HS-5 (cell line): ENCODE measurements at regions not wholly inside any gene's neighbourhood (a gene's known extent, or its start where the extent isn't known, plus 50 kb on each side); places are given as distances from the start of the nearest gene placed in this dataset.
"Not testable (repeated sequence)": the region's sequence is repeated elsewhere in the genome, so short reads cannot be mapped to it uniquely, and the experiment has no call there.

Experiments
- DNase-seq: peaks from one replicate; pipeline ENCODE4 v3.0.0-alpha.2; 2012; ENCODE audit warnings: low read depth

DNA sequence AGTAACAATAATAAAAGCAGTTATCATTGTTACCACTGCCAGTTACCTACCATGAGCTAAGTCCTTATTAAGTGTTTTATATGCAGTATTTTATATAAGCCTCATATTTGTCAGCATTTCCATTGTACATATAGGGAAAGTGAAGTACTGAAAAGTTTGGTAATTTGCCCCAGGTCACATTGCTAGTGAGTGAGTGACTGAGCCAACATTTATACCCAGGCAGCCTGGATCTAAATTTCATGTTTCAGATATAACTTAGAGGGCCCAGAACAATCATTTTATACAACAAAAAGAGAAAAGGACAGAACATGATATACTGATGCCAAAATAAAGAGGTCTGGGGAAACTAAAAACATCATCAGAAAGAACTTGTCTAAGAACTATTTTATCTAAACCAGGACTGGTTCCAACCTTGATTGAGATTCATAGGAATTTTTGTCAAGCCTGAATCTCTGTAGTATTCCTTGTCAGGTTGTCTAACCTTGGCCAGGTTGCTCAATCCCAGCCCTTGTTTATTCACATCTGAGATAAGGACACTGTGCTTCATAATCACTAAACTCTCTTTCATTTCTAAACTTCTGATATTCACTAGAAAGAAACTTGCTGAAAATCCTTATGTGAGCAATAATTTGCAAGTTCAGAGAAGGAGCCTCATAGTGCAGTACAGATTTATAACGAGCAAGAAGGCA lies 308.2 kb downstream of the IPMK start:
- DNase-seq = no peak

DNA sequence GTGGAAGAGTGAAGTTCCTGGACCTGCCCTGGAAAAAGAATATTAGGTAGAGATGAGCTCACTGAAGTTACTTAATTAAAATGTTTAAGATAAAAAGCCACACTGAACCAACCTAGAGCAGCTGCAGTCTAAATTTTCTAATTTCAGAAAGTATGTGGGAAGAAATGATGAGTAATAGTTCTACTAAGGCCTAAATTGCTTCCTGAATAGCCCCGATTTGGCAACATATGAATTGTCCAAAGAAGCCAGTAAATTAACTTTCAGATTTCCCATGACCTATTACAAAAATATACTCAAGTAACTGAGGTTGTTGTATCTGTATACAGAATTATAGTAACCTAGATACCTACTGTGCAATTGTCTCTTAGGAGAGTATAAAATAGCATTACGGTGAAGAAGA lies 312.6 kb downstream of the IPMK start:
- DNase-seq = no peak

- DNase-seq = no peak
These were observed 315.0 kb downstream of the IPMK start for GRCh38 chr10:57952741-57953140.

DNA sequence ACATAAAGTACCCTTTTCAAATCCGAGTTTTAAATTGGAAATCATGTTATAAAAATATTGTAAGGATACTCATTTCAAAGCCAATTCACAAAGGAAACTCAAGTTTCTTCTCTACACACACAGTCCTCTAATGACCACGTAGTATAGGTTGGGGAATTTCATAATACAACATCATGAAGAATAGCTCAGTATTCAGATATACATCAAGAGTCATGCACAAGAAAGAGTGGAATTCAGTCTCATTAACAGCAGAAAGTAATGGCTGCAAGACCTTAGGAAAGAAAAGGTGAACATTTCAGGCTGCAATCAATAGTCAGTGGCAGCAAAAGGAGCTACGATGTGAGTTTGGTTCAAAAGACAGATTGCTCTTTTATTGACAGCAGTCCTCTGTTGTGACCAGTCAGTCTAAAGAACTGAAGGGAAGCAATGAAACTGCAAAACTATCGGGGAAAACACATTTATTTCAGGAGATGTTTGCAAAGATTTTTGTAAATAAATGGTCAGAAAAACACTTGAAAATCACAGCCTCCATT lies 317.2 kb downstream of the IPMK start:
- DNase-seq = no peak

GRCh38 chr10:57948796-57949195 lies 318.9 kb downstream of the IPMK start:
- no peak for DNase-seq

- DNase-seq = no peak
These were observed 320.9 kb downstream of the IPMK start for GRCh38 chr10:57946833-57947232.

GRCh38 chr10:57943701-57944100 lies 324.0 kb downstream of the IPMK start:
- DNase-seq = no peak

DNA sequence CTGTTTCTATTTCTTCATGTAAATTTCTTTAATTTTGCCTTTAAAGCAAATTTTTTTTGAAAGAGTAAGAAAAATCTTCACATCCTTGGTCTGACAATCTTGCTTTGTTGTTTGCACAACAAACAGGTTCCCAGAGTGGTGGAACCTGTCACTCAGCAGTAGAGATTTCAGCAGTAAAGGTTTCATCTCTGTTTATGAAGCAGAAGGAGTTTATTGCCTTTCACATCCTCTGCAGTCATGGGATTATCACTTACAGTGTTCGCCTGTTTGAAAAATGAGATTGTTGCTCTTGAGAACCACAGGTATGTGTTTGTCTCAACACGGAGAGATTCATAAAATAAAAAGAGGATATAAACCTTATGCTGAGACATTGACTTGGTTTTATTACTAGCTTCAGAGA lies 342.6 kb downstream of the IPMK start:
- no peak for DNase-seq

GRCh38 chr10:57921140-57921539 lies 346.6 kb downstream of the IPMK start:
- no peak for DNase-seq

DNA sequence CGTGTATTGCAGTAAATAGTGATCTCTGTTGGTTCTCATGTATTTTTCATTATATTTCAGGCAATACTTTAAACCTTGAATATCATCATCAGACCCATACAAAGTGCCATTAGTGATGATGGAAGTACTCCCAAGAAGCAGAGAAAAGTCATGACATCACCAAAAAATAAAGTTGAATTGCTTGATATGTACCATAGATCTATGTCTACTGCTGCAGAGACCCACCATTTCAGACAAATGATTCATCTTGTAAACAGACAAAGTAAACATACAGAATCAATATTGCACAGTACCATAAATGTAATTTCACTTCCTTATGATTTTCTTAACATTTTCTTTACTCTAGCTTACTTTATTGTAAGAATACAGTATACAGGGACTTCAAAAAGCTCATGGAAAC lies 347.8 kb downstream of the IPMK start:
- DNase-seq = no peak

DNA sequence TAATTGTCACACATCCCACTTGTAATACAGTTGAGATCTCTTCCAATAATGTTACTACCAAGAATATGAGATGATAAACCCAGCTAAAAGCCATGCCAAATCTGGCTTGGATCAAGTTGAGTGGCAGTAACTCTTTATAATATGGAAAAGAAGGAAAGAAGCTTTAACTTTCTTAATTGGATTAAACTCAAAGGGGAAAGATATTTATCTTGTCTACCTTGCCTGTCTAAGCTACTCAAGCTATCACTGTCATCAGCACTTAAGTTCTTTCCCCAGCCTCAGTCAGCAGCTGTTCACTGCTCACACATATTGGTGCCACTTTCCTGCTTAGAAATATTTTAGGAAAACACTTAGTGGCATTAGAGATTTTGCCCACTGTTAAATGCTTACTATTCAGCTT lies 350.7 kb downstream of the IPMK start:
- DNase-seq = no peak

GRCh38 chr10:57905861-57906260 lies 361.8 kb downstream of the IPMK start:
- DNase-seq = no peak

GRCh38 chr10:57905010-57905409 lies 362.7 kb downstream of the IPMK start:
- DNase-seq = no peak

- no peak for DNase-seq
These were observed 369.5 kb downstream of the IPMK start for GRCh38 chr10:57898231-57898630.

DNA sequence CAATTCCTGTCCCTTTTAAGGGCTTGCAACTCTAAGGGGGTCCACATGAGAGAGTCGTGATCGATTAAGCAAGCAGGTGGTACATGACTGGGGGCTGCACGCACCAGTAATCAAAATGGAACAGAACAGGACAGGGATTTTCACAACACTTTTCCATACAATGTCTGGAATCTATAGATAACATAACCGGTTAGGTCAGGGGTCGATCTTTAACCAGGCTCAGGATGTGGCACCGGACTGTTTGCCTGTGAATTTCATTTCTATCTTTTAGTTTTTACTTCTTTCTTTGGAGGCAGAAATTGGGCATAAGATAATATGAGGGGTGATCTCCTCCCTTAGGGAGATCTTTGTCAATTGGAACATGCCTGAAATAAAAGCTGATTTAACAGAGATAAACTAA lies 370.1 kb downstream of the IPMK start:
- no peak for DNase-seq

DNA sequence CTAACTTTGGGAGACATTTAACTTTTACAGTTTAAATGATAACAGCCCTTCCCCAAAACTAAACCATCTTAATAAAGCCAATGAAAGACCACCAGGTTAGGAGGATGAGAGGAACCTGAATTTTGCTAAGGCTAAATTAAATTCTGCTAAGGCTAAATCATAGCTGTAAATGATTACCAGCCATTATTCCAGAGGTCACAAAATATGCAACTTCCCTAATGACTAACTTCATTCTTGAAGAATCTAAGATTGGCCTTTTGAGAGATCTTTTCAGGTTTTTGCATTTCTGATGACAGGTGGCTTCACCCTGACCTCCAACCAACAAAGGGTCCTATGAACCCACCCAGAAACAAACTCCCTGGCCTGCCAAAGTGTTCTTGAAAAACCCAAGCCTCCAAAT lies 373.3 kb downstream of the IPMK start:
- no peak for DNase-seq

- no peak for DNase-seq
These were observed 376.3 kb downstream of the IPMK start for GRCh38 chr10:57891201-57892006.

- no peak for DNase-seq
These were observed 377.0 kb downstream of the IPMK start for GRCh38 chr10:57890691-57891090.

DNA sequence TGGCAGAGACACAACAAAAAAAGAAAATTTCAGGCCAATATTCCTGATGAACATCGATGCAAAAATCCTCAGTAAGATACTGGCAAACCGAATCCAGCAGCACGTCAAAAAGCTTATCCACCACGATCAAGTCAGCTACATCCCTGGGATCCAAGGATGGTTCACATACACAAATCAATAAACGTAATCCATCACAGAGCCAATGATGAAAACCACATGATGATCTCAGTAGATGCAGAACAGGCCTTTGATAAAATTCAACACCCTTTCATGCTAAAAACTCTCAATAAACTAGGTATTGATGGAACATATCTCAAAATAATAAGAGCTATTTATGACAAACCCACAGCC lies 382.1 kb downstream of the IPMK start:
- DNase-seq = not testable (repeated sequence)

DNA sequence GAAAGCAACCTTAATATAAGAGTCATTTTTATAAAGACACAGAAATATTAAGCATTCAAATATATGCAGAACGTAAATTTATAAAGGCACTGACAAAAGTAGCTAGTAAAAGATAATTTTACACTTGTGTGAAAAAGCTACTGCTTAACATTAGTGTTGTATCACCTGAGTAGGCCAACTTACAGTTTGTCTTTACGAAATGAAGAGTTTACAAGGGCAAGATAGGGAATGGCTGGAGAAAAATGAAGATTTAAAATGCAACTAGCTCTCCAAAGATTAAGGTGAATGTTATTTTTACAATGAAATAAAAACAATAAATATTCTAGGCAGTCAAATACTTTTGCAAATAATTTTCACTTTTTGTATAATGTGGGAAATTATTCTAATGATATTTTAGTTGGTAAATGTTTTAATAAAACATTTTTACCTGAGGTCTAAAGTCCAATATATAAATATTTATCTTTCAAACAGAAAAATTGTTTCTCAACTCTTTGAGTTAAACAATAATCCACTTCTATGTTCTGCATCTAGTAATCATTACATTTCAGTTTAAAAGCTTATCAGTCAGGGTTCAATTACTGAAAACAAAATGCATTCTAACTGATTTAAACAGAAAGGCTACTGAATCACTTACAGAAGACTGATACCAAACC lies 382.6 kb downstream of the IPMK start:
- no peak for DNase-seq

GRCh38 chr10:57884407-57884806 lies 383.3 kb downstream of the IPMK start:
- DNase-seq = no peak

DNA sequence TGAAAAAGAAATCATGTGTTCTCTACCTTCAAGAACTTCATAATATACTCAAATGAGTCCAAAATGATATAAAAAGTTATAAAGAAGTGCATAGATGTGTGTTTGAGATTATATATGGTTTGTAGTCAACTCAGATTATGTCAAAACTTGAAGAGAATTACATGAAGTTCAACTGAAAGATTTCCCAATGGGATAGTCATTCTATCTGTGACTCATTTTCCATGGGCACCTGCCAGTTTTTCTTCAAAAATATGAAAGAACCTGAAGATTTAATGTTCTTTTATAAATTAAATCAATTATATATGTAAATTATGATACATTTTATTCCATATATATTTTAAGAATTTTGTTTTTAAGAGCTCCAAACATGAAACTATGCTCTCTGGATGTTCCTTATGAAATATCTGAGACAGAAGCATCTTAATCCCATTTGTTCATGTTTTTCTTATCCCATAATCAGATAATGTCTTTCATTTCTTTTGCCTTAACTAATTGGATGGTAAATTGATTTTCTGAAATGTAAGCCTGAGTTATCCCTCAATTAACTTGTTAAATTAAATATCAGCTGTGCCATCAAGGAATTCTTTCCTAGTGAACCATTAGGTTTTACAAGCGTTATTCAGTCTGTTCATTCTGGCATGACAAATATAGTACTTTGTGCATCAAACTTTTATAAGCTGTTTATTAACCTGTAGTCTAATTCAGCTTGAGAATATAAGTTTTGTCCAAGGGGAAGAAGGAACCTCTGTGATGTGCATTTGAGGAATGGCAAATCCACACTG lies 387.1 kb downstream of the IPMK start:
- no peak for DNase-seq
